ENCODE measurements at regions not wholly inside any gene's neighbourhood (a gene's known extent, or its start where the extent isn't known, plus 50 kb on each side); places are given as distances from the start of the nearest gene placed in this dataset.

GRCh38 chr2:23008440-23008839 lies 376.5 kb upstream of the KLHL29 start:
- TF ChIP-seq CTCF (IDR thresholded peaks at IDR 0.05; ENCODE audit: low read depth, low read length), result no peak
- no peak for DNase-seq (ENCODE audit: extremely low read depth, low read depth)

GRCh38 chr2:23008951-23009350 lies 376.0 kb upstream of the KLHL29 start:
- TF ChIP-seq CTCF (IDR thresholded peaks at IDR 0.05; ENCODE audit: low read depth, low read length), result no peak
- DNase-seq (ENCODE audit: extremely low read depth, low read depth), result no peak

- TF ChIP-seq CTCF (IDR thresholded peaks at IDR 0.05; ENCODE audit: low read depth, low read length), result no peak
- DNase-seq (ENCODE audit: extremely low read depth, low read depth), result no peak
These were observed 375.3 kb upstream of the KLHL29 start for GRCh38 chr2:23009545-23010149.

- no peak for DNase-seq (ENCODE audit: extremely low read depth, low read depth)
- TF ChIP-seq CTCF (IDR thresholded peaks at IDR 0.05; ENCODE audit: low read depth, low read length), result no peak
These were observed 372.5 kb upstream of the KLHL29 start for GRCh38 chr2:23012499-23012898.

- DNase-seq (ENCODE audit: extremely low read depth, low read depth), result no peak
- TF ChIP-seq CTCF (IDR thresholded peaks at IDR 0.05; ENCODE audit: low read depth, low read length), result no peak
These were observed 369.3 kb upstream of the KLHL29 start for GRCh38 chr2:23015651-23016200.

GRCh38 chr2:23019476-23019875 lies 365.5 kb upstream of the KLHL29 start:
- DNase-seq (ENCODE audit: extremely low read depth, low read depth), result no peak
- TF ChIP-seq CTCF (IDR thresholded peaks at IDR 0.05; ENCODE audit: low read depth, low read length), result no peak

GRCh38 chr2:23020659-23021058 lies 364.3 kb upstream of the KLHL29 start:
- TF ChIP-seq CTCF (IDR thresholded peaks at IDR 0.05; ENCODE audit: low read depth, low read length), result no peak
- no peak for DNase-seq (ENCODE audit: extremely low read depth, low read depth)
